PFSK-1 (cell line): ENCODE measurements at regions not wholly inside any gene's neighbourhood (a gene's known extent, or its start where the extent isn't known, plus 50 kb on each side); places are given as distances from the start of the nearest gene placed in this dataset.

Experiments used
- FOXP2 ChIP-seq: optimal IDR thresholded peaks from 2 replicates; pipeline ENCODE3; 2011; ENCODE audit warnings: borderline replicate concordance, control low read depth, inconsistent platforms; ENCODE audit not compliant: insufficient read depth; ENCODE audit errors: extremely low read length, extremely low read depth
- POLR2AphosphoS5 ChIP-seq: IDR thresholded peaks from 2 replicates; pipeline ENCODE4 v1.6.1; 2012; ENCODE audit warnings: low read depth, mild to moderate bottlenecking, control low read depth, low read length, moderate library complexity
- REST ChIP-seq, 2 experiments: IDR thresholded peaks; 2 replicates each; pipeline versions ENCODE4 v1.6.1 to v1.8.0; 2011 to 2012; ENCODE audit warnings: low read depth in 2 of 2, low read length in 2 of 2, control low read depth in 1 of 2, inconsistent platforms in 1 of 2, mild to moderate bottlenecking in 1 of 2, moderate library complexity in 1 of 2; ENCODE audit not compliant: insufficient read depth in 1 of 2
- SIN3A ChIP-seq: IDR thresholded peaks from 2 replicates; pipeline ENCODE4 v1.6.1; 2012; ENCODE audit warnings: mild to moderate bottlenecking, low read length, moderate library complexity, borderline replicate concordance; ENCODE audit not compliant: insufficient read depth
- TAF1 ChIP-seq: IDR thresholded peaks from 2 replicates; pipeline ENCODE4 v1.6.1; 2012; ENCODE audit warnings: low read length, control low read depth, borderline replicate concordance; ENCODE audit not compliant: insufficient read depth

- TF ChIP-seq FOXP2 (no peak), POLR2AphosphoS5 (no peak), REST (IDR thresholded peaks at IDR 0.05; ENCODE audit: insufficient read depth in 1 of 2, low read depth in 2 of 2, low read length in 2 of 2) (peak; percentile 66 to 89; a peak in 3 of 4 replicates), SIN3A (no peak), TAF1 (no peak)
Measured at GRCh38 chr1:36603461-36603860, 120.7 kb upstream of the CSF3R start.

- no peak for TF ChIP-seq REST (IDR thresholded peaks at IDR 0.05; ENCODE audit: insufficient read depth in 1 of 2, low read depth in 2 of 2, low read length in 2 of 2)
- TF ChIP-seq FOXP2 = no peak
- no peak for TF ChIP-seq POLR2AphosphoS5
- TF ChIP-seq TAF1 = no peak
- no peak for TF ChIP-seq SIN3A
Measured at GRCh38 chr1:36602184-36602583, 119.5 kb upstream of the CSF3R start.

- no peak for TF ChIP-seq REST (IDR thresholded peaks at IDR 0.05; ENCODE audit: insufficient read depth in 1 of 2, low read depth in 2 of 2, low read length in 2 of 2)
- no peak for TF ChIP-seq FOXP2
- TF ChIP-seq POLR2AphosphoS5 = no peak
- no peak for TF ChIP-seq TAF1
- no peak for TF ChIP-seq SIN3A
Measured at GRCh38 chr1:36599828-36600227, 117.1 kb upstream of the CSF3R start.

- TF ChIP-seq FOXP2 (no peak), REST (IDR thresholded peaks at IDR 0.05; ENCODE audit: insufficient read depth in 1 of 2, low read depth in 2 of 2, low read length in 2 of 2) (no peak), TAF1 (no peak), POLR2AphosphoS5 (no peak), SIN3A (no peak)
Measured at GRCh38 chr1:36597514-36597913, 114.8 kb upstream of the CSF3R start.

- TF ChIP-seq TAF1 (no peak), POLR2AphosphoS5 (no peak), REST (IDR thresholded peaks at IDR 0.05; ENCODE audit: insufficient read depth in 1 of 2, low read depth in 2 of 2, low read length in 2 of 2) (no peak)
Measured at GRCh38 chr1:36595921-36596320, 113.2 kb upstream of the CSF3R start.
